Left lung (tissue), 4 donors: ENCODE measurements at regions not wholly inside any gene's neighbourhood (a gene's known extent, or its start where the extent isn't known, plus 50 kb on each side); places are given as distances from the start of the nearest gene placed in this dataset.

Experiments
- ATAC-seq: fragments of 200-7000 bp; cut with Tn5 transposase; one replicate; pipeline ENCODE4 v1.9.1; 2020; ENCODE audit warnings: moderate library complexity
- DNase-seq, 4 donors: peaks; one replicate each; pipeline ENCODE4 v3.0.0-alpha.2; 2013 to 2020
- H3K27ac ChIP-seq, 2 donors: fragments of 200-600 bp; sonication (generic) in 1 of 2; one replicate each; pipeline versions ENCODE4 v1.5.0 to v1.8.0; 2020 to 2021
- H3K27me3 ChIP-seq, 2 donors: fragments of 200-600 bp; sonication (generic) in 1 of 2; one replicate each; pipeline versions ENCODE4 v1.5.0 to v1.8.0; 2020 to 2021
- H3K36me3 ChIP-seq, 2 donors: fragments of 200-600 bp; sonication (generic) in 1 of 2; one replicate each; pipeline versions ENCODE4 v1.5.0 to v1.8.0; 2020 to 2021
- H3K4me1 ChIP-seq, 2 donors: fragments of 200-600 bp; one replicate each; pipeline ENCODE4 v1.8.0; 2021
- H3K4me3 ChIP-seq, 2 donors: fragments of 200-600 bp; sonication (generic) in 1 of 2; one replicate each; pipeline versions ENCODE4 v1.5.0 to v1.8.0; 2020 to 2021; ENCODE audit warnings: mild to moderate bottlenecking in 1 of 2
- H3K9me3 ChIP-seq, 2 donors: fragments of 200-600 bp; sonication (generic) in 1 of 2; one replicate each; pipeline versions ENCODE4 v1.5.0 to v1.8.0; 2020 to 2021
- intact Hi-C, 2 donors: fragments of 100-400 bp; cut with DNase I; formaldehyde crosslinking; loops; one replicate each; pipeline versions ENCODE4 v1.11.2 to v1.14.2; 2022
- TF ChIP-seq, protein P1 (sequence below), 2 donors: fragments of 200-600 bp; sonication (generic) in 1 of 2; IDR thresholded peaks; one replicate each; pipeline versions ENCODE4 v1.5.0 to v1.8.0; 2021; ENCODE audit warnings: antibody characterized with exemption in 2 of 2
- donor health status: DM: no; HTN: yes; CAD: no.
- donor health status: DM: no; HTN: no; CAD: no.

DNA sequence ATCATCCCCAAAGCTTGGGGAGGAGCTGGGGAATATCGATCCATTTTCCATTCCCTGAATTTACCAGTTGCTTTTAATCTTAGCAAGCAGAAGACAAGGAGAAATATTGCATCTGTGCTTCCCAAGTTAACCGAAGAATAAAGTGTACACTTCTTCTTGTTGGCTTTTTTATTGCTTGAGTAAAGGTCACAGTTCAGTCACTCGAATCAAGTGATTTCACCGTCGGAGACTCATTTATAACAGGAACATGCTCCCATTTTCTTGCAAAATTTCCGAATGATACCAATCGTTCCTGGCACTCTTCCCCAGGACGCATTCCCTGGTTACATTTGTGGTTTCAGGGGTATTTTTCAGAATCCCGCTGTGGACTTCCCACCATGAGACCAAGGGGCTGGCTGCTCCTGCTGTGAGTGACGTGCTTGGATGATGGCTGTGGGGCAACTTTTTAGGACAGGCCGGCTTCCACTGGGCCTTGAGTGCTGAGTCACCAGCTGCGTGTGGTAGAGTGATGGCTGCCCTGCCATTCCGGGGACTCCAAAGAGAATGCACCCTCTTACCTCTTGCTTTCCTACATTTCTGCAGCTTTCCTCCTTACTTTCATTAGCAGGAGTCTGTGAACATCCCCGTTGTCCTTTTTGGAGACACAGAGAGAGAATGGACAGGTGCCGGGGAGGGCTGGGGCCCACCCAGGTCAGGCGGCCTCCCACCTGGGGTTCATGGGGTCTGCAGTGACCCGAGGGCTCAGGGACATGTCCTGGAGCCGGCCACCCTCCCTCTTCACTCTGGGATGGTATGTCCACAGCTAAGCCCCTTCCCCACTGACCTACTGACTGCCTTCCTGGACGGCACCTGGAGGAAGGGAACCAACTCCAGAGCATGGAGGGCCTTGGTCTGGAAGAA lies 60.7 kb upstream of the HDAC4 start:
- ATAC-seq: no peak
- peaks cover 0 to 34% of the 10 kb centered on the region in 2 donors for H3K4me1 ChIP-seq
- H3K27ac ChIP-seq: no peak overlapping the region
- no peaks in the 10 kb centered on the region for H3K27me3 ChIP-seq
- H3K4me3 ChIP-seq: no peak overlapping the region
- intact Hi-C loops: no loop called here
- no peaks in the 10 kb centered on the region for H3K36me3 ChIP-seq
- DNase-seq: peak in 1 of 4 donors; percentile 49
- no peaks in the 10 kb centered on the region for H3K9me3 ChIP-seq
- TF ChIP-seq, protein P1, sequence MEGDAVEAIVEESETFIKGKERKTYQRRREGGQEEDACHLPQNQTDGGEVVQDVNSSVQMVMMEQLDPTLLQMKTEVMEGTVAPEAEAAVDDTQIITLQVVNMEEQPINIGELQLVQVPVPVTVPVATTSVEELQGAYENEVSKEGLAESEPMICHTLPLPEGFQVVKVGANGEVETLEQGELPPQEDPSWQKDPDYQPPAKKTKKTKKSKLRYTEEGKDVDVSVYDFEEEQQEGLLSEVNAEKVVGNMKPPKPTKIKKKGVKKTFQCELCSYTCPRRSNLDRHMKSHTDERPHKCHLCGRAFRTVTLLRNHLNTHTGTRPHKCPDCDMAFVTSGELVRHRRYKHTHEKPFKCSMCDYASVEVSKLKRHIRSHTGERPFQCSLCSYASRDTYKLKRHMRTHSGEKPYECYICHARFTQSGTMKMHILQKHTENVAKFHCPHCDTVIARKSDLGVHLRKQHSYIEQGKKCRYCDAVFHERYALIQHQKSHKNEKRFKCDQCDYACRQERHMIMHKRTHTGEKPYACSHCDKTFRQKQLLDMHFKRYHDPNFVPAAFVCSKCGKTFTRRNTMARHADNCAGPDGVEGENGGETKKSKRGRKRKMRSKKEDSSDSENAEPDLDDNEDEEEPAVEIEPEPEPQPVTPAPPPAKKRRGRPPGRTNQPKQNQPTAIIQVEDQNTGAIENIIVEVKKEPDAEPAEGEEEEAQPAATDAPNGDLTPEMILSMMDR (IDR thresholded peaks at IDR 0.05): no peak

DNA sequence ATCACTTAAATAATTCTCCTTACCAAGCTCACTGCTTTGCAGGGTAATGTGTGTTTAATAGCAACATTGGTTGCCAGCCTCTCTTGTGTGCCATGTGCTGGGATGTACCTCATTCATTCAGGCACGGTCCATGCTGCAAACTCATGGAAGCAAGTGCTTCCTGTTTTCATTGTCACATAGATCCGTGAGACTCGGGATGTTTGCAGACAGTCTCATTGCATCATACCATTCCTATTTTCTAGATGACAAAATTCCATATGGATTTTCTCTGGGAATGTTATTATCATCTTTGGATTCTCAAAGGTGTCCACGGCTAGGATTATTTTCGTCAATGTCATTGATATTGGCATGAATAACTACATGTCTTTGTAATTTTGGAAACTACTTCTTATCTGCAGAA lies 60.0 kb upstream of the HDAC4 start:
- Histone ChIP-seq H3K9me3 (no peaks in the 10 kb centered on the region), H3K4me1 (peaks cover 0 to 26% of the 10 kb centered on the region in 2 donors), H3K4me3 (no peak overlapping the region), H3K27me3 (no peaks in the 10 kb centered on the region), H3K27ac (no peak overlapping the region), H3K36me3 (no peaks in the 10 kb centered on the region)
- TF ChIP-seq, protein P1 (IDR thresholded peaks at IDR 0.05): no peak
- ATAC-seq (no peak), DNase-seq (no peak)
- intact Hi-C loops: no loop called here

DNA sequence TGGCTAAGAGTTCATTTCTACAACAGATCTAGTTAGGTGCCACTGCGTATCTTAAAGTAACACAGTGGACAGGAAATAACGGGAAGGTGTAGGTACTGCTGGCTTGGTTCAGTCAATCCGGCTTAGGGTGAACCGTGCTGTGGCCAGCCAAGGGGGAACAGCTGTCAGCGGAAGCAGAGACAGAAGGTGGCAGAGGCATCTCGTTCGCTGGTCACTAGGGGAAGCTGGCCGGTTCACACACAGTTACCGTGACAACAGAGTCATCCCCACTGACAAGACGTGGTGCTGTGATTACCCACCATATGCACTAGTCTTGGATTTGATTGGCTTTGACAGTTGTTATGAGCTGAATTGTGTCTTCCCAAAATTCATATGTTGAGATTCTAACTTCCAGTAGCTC lies 58.8 kb upstream of the HDAC4 start:
- Histone ChIP-seq H3K4me3 (no peak overlapping the region), H3K27me3 (no peaks in the 10 kb centered on the region), H3K4me1 (peaks cover 0 to 14% of the 10 kb centered on the region in 2 donors), H3K27ac (no peak overlapping the region), H3K36me3 (no peaks in the 10 kb centered on the region), H3K9me3 (no peaks in the 10 kb centered on the region)
- intact Hi-C loops: no loop called here
- DNase-seq (peak in 1 of 4 donors; percentile 61), ATAC-seq (no peak)
- TF ChIP-seq, protein P1 (IDR thresholded peaks at IDR 0.05): no peak

DNA sequence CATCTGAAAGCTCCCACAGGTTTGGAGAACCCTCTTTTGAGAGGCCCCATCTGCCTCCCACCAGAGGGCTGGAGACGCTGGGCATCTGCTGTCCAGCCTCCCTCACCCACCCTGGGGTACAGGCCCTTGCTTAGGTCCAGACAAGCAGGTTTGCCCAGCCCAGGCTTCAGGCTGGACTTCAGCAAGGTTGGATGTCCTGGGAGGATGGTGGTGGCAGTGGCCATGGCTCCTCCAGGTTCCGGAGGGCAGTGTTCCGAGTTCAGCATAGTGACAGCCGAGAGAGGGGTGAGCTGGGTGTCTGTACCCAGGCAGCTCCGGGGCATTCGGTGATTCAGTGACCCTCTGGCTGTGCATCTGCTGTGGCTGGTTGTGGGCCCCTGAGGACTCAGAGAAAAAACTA lies 58.2 kb upstream of the HDAC4 start:
- TF ChIP-seq, protein P1 (IDR thresholded peaks at IDR 0.05): no peak
- H3K27me3 ChIP-seq: no peaks in the 10 kb centered on the region
- no peaks in the 10 kb centered on the region for H3K36me3 ChIP-seq
- no peak overlapping the region for H3K4me3 ChIP-seq
- no peak for ATAC-seq
- H3K9me3 ChIP-seq: no peaks in the 10 kb centered on the region
- intact Hi-C loops: no loop called here
- H3K4me1 ChIP-seq: peaks cover 0 to 9% of the 10 kb centered on the region in 2 donors
- DNase-seq: peak in 1 of 4 donors; percentile 37
- no peak overlapping the region for H3K27ac ChIP-seq

DNA sequence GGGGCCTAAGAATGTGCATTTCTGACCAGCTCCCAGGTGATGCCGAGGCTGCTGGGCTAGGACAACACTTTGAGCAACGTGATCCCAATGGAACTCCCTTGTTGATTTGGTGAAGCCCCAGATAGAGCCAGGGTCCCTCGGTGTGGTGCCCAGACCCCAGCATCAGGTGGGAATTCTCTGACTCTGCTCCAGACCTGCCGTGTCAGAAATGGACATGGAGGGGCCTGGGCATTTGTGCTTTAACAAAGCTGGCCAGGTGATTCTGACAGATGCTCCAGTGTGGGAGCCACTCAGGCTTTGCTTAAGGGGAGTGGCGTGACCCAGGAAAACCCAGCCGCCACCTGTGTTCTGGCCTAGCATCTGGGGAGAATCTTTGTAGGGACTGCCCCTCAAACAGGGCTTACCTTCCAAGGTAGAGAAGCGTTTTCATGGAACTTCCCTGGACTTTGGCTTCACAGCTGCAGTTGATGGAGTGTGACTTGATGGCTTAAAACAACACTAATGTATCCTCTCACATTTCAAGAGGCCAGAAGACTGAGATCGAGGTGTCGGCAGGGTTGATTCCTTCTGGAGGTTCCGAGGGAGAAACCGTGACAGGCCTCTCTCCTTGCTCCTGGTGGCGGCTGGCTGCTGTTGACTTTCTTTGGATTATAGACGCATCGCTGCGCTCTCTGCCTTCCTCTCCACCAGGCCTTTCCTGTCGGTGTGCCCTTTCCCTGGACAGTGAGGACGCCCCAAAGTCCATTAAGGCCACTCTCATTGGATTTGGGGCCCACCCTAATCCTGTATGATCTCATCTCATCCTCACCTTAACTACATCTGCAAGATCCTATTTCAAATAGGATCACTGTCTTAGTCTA lies 57.0 kb upstream of the HDAC4 start:
- Histone ChIP-seq H3K9me3 (no peaks in the 10 kb centered on the region), H3K27me3 (no peaks in the 10 kb centered on the region), H3K27ac (no peak overlapping the region), H3K4me1 (no peaks in the 10 kb centered on the region), H3K4me3 (no peak overlapping the region), H3K36me3 (no peaks in the 10 kb centered on the region)
- TF ChIP-seq, protein P1 (IDR thresholded peaks at IDR 0.05): no peak
- intact Hi-C loops: no loop called here
- DNase-seq (no peak), ATAC-seq (no peak)
